ENCODE measurements at regions not wholly inside any gene's neighbourhood (a gene's known extent, or its start where the extent isn't known, plus 50 kb on each side); places are given as distances from the start of the nearest gene placed in this dataset.
"Not testable (repeated sequence)": the region's sequence is repeated elsewhere in the genome, so short reads cannot be mapped to it uniquely, and the experiment has no call there.

DNA sequence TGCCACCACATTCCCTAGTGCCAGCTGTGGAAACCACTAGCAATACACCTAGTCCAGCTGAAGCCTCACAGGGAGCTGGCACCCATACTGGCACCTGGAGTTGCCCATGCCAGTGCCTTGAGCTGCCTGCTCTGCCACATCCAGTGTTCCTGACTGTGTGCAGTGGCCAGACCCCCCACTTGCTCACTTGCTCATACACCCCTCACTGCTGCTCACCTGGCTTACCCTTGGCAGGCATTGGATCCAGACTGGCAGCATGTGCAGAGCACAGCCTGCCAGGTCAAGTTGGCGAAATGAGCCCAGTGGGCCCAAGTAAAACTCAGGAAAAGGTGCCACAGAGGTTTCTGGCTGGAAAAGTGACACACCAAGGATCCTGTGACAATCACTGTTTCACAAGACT is 1618.6 kb upstream of the PRMT6 start:
- no peak for DNase-seq

DNA sequence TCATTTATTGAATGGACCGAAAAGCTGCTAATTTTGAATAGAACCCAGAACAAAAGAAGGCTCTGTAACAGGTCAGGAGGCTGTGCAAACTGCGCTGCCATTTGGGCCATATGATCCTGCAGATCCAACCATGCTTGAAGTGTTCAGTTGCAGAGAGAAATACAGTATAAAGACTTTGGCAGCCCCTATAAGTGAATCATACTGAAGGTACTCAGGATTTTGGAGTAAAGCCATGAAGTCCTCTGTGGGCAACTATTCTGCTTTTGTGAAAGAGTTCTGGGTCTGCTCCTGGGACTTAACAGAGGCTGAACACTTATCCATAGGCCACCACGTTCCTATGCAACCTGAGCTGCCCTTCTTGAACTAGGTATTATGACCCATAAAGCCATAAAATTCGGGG is 1613.6 kb upstream of the PRMT6 start:
- no peak for DNase-seq

DNA sequence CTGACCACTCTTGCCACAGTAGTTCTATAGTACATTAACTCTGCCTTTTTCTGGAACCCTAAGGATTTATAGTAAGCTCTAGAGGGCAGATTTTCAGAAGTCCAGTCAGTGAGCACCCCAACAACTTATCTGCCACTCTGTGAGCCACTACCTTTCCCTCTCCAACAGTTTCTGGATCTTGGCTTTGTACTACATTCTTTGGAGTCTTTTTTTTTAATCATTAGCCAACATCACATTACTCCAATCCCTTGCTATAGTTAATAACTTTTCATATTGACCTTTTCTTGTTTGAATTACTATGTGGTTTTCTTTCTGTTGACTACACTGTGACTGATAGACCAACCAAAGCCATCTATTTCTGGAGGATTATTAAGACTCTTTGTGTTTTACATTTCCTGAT is 1596.7 kb upstream of the PRMT6 start:
- no peak for DNase-seq

DNA sequence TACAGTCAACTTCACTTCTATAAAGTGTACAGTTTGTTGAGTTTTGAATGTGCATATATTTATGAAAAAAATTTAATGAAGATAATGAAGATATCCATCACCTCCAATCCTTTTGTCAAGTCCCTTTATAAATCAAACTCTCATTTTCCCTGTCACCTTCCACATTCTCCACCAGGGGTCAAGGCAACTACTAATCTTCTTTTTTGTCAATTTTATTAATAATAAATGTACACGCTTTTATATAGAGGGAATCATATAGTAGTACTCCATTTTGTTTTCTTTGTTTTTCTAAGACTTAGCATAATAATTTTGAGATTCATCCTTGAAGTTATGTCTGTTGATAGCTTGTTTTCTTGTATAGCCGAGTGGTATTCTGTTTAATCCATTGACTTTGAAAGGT is 1594.2 kb upstream of the PRMT6 start:
- no peak for DNase-seq

- DNase-seq: no peak
These were observed 1588.9 kb upstream of the PRMT6 start for GRCh38 chr1:105467549-105467948.

GRCh38 chr1:105470541-105470940 is 1585.9 kb upstream of the PRMT6 start:
- DNase-seq: not testable (repeated sequence)

- no peak for DNase-seq
These were observed 1573.0 kb upstream of the PRMT6 start for GRCh38 chr1:105483436-105483835.

- no peak for DNase-seq
These were observed 1571.3 kb upstream of the PRMT6 start for GRCh38 chr1:105485207-105485606.

DNA sequence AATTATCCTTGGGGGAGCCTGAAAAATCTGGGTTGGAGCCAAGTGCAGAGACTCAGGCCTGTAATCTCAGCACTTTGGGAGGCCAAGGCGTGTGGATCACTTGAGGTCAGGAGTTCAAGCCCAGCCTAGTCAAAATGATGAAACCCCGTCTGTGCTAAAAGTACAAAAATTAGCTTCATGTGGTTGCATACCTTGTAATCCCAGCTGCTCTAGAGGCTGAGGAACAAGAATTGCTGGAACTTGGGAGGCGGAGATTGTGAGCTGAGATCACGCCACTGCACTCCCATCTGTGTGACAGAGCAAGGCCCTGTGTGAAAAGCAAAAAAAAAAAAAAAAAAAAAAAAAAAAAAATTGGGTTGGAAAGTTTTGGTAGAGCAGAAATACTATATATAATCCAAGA is 1563.6 kb upstream of the PRMT6 start:
- no peak for DNase-seq

DNA sequence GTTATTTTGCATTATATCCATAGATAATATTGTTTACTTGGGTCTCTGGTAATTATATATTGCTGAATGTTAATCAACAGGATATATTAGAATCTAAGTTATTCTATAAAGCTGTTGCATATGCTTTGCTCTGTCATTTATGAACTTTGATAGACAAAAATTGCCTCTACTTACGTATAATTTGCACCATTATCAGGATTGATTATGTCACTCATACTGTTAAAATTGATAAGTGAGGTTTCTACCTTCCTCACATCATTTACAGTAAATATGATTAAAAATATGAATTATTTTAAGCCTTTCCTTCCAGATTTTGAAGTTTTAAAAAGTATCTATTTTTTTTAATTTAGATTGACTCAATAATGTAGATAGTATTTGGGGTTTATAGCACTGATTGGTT is 1540.4 kb upstream of the PRMT6 start:
- no peak for DNase-seq

- DNase-seq: no peak
These were observed 1522.5 kb upstream of the PRMT6 start for GRCh38 chr1:105533996-105534395.

GRCh38 chr1:105544475-105544874 is 1512.0 kb upstream of the PRMT6 start:
- no peak for DNase-seq

DNA sequence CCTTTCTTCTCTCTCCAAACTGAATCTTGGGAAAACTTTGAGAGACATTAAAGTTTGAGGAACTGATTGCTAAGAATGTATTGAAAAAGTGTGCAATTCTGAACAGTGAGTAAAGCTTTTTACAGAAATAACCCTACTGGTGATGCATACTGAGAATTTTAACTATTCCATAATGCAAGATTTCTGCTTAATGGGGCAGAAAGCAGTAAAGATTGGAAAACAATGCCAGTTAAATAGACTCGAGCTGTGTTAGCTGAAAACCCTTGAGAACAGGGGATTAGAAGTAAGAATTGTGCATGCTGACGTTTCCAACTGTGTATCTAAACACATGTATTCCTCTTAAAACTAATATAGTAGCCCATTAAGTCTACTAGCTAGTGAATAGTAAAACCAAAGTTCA is 1500.2 kb upstream of the PRMT6 start:
- DNase-seq: no peak

GRCh38 chr1:105558023-105558422 is 1498.5 kb upstream of the PRMT6 start:
- no peak for DNase-seq

- DNase-seq: no peak
These were observed 1491.5 kb upstream of the PRMT6 start for GRCh38 chr1:105565006-105565405.

DNA sequence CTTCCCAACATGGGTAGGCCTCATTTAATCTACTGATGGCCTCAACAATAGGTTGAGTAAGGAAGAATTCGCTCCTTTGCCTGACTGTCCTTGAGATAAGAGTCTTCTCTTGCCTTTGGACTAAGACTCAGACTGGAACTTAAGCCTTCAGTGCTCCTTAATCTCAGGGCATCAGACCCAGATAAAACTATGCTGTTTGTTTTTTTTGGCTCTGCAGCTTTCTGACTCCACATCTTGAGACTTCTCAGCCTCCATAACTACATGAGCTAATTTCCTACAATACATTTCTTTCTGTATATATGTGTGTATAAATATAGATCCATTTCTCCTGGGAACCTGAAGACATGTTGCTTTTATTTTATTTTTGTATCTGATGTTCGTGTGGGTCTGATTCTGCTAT is 1470.7 kb upstream of the PRMT6 start:
- DNase-seq: no peak

- DNase-seq: no peak
These were observed 1464.8 kb upstream of the PRMT6 start for GRCh38 chr1:105591681-105592080.

- no peak for DNase-seq
These were observed 1447.8 kb upstream of the PRMT6 start for GRCh38 chr1:105608713-105609112.

- DNase-seq: no peak
These were observed 1430.0 kb upstream of the PRMT6 start for GRCh38 chr1:105626276-105626987.

- not testable (repeated sequence) for DNase-seq
These were observed 1425.2 kb upstream of the PRMT6 start for GRCh38 chr1:105631153-105631744.

DNA sequence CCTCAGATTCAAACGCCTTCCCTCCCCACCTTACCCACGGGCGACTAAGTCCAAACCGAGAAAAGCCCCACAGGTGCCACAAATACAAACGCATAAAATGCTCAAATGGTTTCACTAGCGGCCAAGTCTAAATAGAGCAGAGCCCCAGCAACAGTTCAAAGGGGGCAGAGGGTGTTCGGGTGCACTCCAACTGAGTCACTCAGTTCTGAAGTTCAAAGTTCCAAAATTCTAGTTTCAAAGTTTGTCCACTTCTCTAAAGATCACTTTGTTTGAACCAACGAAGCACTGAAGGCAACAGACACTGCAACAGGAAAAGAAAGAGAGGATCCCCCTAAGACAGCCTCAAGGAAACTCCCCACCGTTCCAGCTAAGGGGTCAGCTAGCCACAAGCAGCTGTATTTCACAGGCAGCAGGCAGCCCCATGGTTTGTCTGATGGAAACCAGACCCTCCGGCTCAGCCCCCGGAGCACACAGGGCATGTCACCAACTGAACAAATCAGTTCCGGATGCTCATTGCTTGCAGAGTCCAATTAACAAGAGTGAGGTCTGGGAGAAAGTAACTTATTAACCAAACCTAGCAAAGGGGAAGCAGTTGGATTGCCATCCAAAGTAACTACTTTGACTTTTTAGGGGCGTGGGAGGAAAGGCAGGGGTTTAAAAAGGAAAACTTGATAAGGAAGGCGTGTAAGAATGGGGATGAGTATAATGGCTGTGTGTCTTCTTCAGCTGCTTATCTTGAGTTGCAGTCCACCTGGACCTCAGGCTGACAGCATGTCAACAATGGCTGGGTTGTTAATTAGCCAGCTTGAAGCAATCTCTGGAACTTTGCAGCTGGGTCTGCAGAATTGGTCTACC is 1423.9 kb upstream of the PRMT6 start:
- no peak for DNase-seq

DNA sequence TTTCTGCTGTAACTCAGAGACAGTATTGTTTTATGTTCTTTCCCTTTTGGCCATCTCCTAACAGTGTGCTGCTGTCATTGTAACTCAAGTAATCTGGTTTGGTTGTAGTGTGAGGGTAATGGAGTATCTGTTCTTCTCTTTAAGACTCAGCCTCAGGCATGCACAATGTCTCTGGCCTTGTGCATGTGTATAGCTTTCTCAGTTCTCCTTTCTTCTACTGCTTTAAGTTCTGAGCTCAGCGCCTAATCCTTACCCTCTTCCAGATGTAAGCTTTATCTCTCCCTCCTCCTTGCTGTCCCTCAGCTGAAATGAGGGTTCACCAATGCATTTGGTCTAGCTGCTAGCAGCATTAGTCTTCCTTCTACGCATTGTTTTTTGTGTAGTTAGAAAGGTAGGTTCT is 1420.4 kb upstream of the PRMT6 start:
- DNase-seq: no peak

DNA sequence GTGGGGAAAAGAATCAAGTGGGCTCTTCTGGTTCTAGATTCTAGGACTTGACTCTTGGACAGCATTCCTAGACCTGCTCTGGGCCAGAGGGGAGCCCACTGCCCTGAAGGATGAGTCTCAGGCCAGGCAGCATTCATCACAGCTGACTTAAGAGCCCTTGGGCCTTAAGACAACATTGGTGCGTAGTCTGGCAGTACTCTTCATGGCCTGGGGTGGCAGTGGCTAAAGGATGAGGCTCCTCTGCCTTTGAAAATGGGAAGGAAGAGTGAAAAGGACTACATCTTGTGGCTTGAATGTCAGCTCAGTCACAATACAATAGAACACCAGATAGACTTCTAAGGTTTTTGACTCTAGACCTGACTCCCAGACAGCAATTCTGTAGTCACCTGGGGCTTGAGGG is 1415.1 kb upstream of the PRMT6 start:
- DNase-seq: no peak

DNA sequence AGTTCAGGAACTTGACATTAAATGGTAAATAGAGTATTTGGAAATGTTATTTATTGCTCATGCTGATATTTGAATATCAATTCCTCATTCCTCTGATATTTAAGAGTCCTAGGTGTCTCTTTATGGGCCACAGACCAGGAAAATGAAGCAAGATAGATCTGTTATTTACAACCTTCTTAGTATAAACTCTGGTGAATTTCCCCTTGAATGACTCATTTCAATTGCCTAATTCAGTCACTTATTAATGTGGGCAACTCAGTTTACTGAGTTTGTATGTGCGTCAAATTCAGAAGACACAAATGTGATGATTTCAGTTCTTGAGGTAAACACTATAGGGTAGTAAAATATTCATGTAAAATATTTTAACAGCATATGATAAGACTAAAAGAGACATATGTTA is 1404.4 kb upstream of the PRMT6 start:
- DNase-seq: no peak
